Loucy (cell line): ENCODE measurements at regions not wholly inside any gene's neighbourhood (a gene's known extent, or its start where the extent isn't known, plus 50 kb on each side); places are given as distances from the start of the nearest gene placed in this dataset.

Experiments used
- H2AFZ ChIP-seq: fragments of 200-600 bp; sonication (generic); 2 replicates; pipeline ENCODE4 v1.6.0; 2016; ENCODE audit warnings: antibody characterized with exemption, mild to moderate bottlenecking, low read length, moderate library complexity
- H3F3A ChIP-seq: fragments of 200-600 bp; 2 replicates; pipeline ENCODE4 v1.6.0; 2016; ENCODE audit warnings: antibody characterized with exemption, low read depth, mild to moderate bottlenecking
- H3K27me3 ChIP-seq: fragments of 200-600 bp; sonication (generic); 2 replicates; pipeline ENCODE4 v1.6.1; 2014; ENCODE audit warnings: low read length, mild to moderate bottlenecking; ENCODE audit not compliant: insufficient read depth, poor library complexity, severe bottlenecking
- H3K36me3 ChIP-seq: fragments of 200-600 bp; sonication (generic); 2 replicates; pipeline ENCODE4 v1.6.1; 2016; ENCODE audit warnings: low read length; ENCODE audit not compliant: insufficient read depth
- H3K4me1 ChIP-seq: fragments of 200-600 bp; sonication (generic); 2 replicates; pipeline ENCODE4 v1.5.1; 2014; ENCODE audit warnings: low read length, mild to moderate bottlenecking; ENCODE audit not compliant: insufficient read depth, poor library complexity, severe bottlenecking
- H3K4me2 ChIP-seq: fragments of 200-600 bp; sonication (generic); 2 replicates; pipeline ENCODE4 v1.6.0; 2014; ENCODE audit warnings: antibody characterized with exemption, low read length, low read depth, mild to moderate bottlenecking; ENCODE audit not compliant: poor library complexity, severe bottlenecking
- H3K4me3 ChIP-seq: fragments of 200-600 bp; sonication (generic); 2 replicates; pipeline ENCODE4 v1.5.1; 2014; ENCODE audit warnings: low read length, mild to moderate bottlenecking, mixed read lengths; ENCODE audit not compliant: poor library complexity, severe bottlenecking
- H3K79me2 ChIP-seq: fragments of 200-600 bp; sonication (generic); 2 replicates; pipeline ENCODE4 v1.6.1; 2014; ENCODE audit warnings: low read length; ENCODE audit not compliant: insufficient read depth
- H3K9ac ChIP-seq: fragments of 200-600 bp; sonication (generic); 2 replicates; pipeline ENCODE4 v1.6.0; 2014; ENCODE audit warnings: mild to moderate bottlenecking, low read depth, low read length, moderate library complexity; ENCODE audit not compliant: poor library complexity, severe bottlenecking
- H3K9me2 ChIP-seq: fragments of 200-600 bp; sonication (generic); replicated peaks from 2 replicates; pipeline ENCODE4 v1.6.1; 2016; ENCODE audit warnings: low read depth, low read length, mixed read lengths
- H3K9me3 ChIP-seq: fragments of 200-600 bp; sonication (generic); 2 replicates; pipeline ENCODE4 v1.6.1; 2014; ENCODE audit warnings: mild to moderate bottlenecking, antibody characterized with exemption, low read length, low read depth; ENCODE audit not compliant: insufficient read depth
- H4K20me1 ChIP-seq: fragments of 200-600 bp; sonication (generic); 2 replicates; pipeline ENCODE4 v1.6.0; 2014; ENCODE audit warnings: antibody characterized with exemption, low read length, mild to moderate bottlenecking; ENCODE audit not compliant: insufficient read depth, poor library complexity, severe bottlenecking
- CTCF ChIP-seq: fragments of 200-600 bp; sonication (generic); conservative IDR thresholded peaks from 2 replicates; pipeline ENCODE4 v1.5.1; 2014; ENCODE audit warnings: mild to moderate bottlenecking, antibody characterized with exemption, low read length
- EZH2phosphoT487 ChIP-seq: fragments of 200-600 bp; IDR thresholded peaks from 2 replicates; pipeline ENCODE4 v1.6.1; 2018; ENCODE audit warnings: antibody characterized with exemption, mild to moderate bottlenecking, moderate library complexity, borderline replicate concordance

GRCh38 chr5:152711801-152712388 lies 306.8 kb upstream of the NMUR2 start:
- Histone ChIP-seq H3K4me3 (no peak overlapping the region), H2AFZ (no peak overlapping the region), H3F3A (no peaks in the 10 kb centered on the region), H3K4me1 (no peaks in the 10 kb centered on the region), H3K9ac (no peak overlapping the region), H3K27me3 (no peaks in the 10 kb centered on the region), H4K20me1 (no peaks in the 10 kb centered on the region), H3K4me2 (no peak overlapping the region), H3K9me2 (no peaks in the 10 kb centered on the region), H3K9me3 (no peaks in the 10 kb centered on the region), H3K79me2 (no peaks in the 10 kb centered on the region), H3K36me3 (no peaks in the 10 kb centered on the region)
- TF ChIP-seq CTCF, result no peak
- TF ChIP-seq EZH2phosphoT487, result no peak

- no peaks in the 10 kb centered on the region for H3K4me1 ChIP-seq
- H3F3A ChIP-seq, result no peaks in the 10 kb centered on the region
- H4K20me1 ChIP-seq, result no peaks in the 10 kb centered on the region
- no peaks in the 10 kb centered on the region for H3K79me2 ChIP-seq
- H3K9ac ChIP-seq, result no peak overlapping the region
- H3K4me3 ChIP-seq, result no peak overlapping the region
- H3K36me3 ChIP-seq, result no peaks in the 10 kb centered on the region
- no peak overlapping the region for H2AFZ ChIP-seq
- no peaks in the 10 kb centered on the region for H3K9me2 ChIP-seq
- no peak overlapping the region for H3K4me2 ChIP-seq
- H3K9me3 ChIP-seq, result no peaks in the 10 kb centered on the region
- no peaks in the 10 kb centered on the region for H3K27me3 ChIP-seq
- TF ChIP-seq CTCF (no peak), EZH2phosphoT487 (no peak)
These were observed 312.3 kb upstream of the NMUR2 start for GRCh38 chr5:152717393-152717792.

GRCh38 chr5:152723482-152723881 lies 318.4 kb upstream of the NMUR2 start:
- Histone ChIP-seq H3K27me3 (no peaks in the 10 kb centered on the region), H3K4me2 (no peak overlapping the region), H3K9me3 (no peaks in the 10 kb centered on the region), H2AFZ (no peak overlapping the region), H3K36me3 (no peaks in the 10 kb centered on the region), H4K20me1 (no peaks in the 10 kb centered on the region), H3K9ac (no peak overlapping the region), H3K9me2 (no peaks in the 10 kb centered on the region), H3F3A (no peaks in the 10 kb centered on the region), H3K79me2 (no peaks in the 10 kb centered on the region), H3K4me3 (no peak overlapping the region), H3K4me1 (no peaks in the 10 kb centered on the region)
- TF ChIP-seq EZH2phosphoT487 (no peak), CTCF (no peak)
